NCI-H146 (cell line): ENCODE measurements at regions not wholly inside any gene's neighbourhood (a gene's known extent, or its start where the extent isn't known, plus 50 kb on each side); places are given as distances from the start of the nearest gene placed in this dataset.

Source experiments
- DNase-seq: peaks from one replicate; lab custom pipeline; 2025; lab: John Stamatoyannopoulos, UW

DNA sequence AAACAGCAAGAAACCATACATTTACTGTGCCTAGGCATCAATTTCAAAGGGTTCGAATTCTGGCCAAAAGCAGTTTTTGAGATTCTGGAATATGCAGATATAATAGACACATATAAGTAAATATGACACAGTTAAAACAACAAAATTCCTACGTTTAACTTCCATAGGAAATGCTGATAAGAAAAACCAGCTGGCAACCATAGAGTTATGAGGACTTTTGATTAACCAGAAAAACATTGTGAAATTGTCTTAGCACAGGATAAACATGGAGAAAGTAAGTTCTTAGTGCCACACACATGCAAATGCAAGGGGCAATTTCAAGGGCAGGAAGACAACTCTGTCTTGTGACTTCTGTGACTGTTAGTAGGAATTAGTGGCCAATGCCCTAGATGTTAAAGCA lies 702.1 kb downstream of the TNS3 start:
- no peak for DNase-seq

DNA sequence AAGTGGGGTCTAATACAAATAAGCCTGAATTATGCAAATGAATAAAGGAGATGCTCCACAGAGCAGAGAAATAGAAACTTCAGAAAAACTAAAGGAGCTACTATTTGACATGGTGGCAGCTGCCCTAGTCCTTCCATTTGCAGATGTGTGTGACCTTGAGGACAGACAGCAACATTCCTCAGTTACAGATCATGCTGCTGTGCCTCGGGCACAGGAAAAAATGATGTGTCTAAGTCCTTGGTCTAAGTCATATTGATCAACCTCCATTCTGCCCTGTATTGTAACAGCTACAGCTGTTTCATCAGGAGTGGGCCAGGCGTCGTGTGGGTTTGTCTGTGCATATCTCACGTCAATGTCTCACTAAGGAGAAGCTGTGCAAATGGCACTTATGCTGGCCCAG lies 710.4 kb downstream of the TNS3 start:
- no peak for DNase-seq

DNA sequence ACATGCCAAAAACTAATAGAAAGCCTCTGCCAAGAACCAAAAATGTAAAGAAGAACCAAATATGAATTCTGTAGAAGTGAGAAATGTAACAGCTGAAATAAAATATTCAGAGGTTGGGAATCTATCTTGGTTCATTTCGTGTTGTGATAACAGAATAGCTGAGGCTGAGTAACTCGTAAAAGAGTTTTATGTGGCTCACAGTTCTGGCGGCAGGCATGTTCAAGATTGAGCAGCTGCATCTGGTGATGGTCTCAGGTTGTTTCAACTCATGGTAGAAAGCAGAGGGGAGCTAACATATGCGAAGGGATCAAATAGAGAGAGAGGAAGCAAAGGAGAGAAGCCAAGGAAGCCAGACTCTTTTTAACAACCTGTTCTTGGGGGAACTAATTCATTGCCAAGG lies 717.2 kb downstream of the TNS3 start:
- DNase-seq = no peak

DNA sequence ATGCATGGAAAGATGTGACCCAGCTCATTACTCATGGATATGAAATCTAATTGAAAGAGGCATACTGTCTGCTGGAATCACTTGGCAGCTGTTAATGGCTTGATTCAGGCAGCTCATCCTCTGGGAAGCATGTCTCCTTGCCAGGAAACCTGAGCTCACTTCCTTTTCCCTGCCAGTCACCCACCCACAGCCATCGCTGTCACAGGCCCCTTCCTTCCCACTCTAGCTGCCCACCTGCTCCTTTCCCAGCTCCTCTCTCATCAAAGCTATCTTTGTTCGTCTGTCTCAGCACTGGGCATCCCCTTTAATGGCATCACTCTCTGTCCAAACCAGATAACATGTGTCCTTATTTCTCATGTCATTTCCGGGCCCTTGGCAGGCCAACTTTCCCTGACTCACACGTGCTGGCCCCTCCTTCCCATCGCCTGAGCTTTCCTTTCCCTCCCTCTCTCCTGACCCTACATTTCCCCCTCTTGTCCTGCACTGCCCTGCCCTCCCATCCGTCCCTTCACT lies 721.9 kb downstream of the TNS3 start:
- DNase-seq = no peak

DNA sequence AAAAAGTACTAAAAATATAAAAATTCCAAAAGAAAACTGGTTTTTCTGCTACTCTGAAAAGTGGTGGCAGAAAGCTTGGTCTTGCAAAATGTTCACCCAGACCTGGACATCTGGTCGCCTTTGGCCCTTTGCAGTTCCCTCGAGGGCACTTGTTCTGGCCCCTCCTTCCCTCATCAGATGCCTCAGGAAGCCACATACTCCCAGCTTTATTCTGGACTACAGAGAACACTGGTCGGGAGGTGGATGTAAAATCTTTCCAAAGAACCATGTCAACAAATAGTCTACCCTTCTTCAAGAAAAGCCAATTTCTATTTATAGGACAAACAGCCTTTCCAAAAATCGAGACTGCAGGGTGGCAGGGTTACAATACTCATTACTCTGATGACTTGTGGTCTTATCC lies 726.1 kb downstream of the TNS3 start:
- no peak for DNase-seq

DNA sequence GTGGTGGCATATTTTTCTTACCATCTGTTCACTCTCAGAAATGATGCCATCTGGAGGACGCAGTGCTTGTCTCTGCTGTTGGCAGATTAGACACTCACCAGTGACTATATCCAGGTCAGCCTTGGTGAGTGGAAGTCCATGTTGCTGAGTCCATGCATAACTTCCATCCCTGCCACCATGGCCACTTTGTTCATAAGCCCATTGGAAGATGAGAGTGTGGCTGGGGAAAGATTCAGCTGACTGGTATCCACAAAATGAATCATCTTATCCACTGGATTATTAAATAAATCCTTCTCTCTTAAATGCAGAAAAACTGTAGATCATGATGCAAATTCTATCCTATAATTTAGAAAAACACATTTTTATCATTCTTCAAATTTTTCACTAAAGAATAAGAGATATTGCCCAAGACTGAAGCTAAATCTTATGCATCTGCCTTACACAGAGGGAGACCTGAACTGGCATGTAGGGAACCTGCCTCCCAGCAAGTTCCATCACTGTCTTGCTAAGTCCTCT lies 726.9 kb downstream of the TNS3 start:
- DNase-seq = no peak

DNA sequence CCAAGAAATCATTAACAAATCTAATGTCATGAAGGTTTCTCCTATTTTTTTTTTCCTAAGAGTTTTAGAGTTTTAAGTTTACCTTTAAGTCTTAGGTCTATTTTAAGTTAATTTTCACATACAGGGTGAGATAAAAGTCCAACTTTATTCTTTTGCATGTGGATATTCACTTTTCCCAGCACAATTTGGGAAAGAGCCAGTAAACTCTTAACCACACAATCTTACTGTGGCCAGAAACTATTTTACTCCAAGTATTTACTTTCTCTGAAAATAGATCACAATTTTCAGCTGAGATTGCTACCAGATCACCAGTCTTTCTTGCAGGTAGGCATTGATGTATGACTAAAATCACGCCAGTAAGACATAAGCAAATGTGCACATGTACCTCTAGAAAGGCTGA lies 728.5 kb downstream of the TNS3 start:
- no peak for DNase-seq

DNA sequence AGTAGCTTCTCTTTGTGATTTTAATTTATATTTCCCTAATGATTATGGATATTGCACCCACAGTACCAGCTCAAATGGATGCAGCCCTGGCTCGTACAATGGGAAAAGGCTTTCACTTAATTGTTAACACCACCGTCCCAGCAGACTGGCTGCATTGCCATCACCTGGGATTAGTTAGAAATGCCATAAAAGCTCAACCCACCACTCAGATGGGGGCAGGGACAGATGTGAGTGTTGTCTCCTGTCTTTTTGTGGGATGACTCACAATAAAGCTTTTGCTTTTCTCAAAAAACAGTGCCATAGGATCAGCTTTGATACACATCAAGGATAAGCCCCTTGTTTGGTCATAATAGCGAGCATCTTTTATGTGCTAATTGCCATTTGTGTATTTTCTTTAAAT lies 729.1 kb downstream of the TNS3 start:
- no peak for DNase-seq

DNA sequence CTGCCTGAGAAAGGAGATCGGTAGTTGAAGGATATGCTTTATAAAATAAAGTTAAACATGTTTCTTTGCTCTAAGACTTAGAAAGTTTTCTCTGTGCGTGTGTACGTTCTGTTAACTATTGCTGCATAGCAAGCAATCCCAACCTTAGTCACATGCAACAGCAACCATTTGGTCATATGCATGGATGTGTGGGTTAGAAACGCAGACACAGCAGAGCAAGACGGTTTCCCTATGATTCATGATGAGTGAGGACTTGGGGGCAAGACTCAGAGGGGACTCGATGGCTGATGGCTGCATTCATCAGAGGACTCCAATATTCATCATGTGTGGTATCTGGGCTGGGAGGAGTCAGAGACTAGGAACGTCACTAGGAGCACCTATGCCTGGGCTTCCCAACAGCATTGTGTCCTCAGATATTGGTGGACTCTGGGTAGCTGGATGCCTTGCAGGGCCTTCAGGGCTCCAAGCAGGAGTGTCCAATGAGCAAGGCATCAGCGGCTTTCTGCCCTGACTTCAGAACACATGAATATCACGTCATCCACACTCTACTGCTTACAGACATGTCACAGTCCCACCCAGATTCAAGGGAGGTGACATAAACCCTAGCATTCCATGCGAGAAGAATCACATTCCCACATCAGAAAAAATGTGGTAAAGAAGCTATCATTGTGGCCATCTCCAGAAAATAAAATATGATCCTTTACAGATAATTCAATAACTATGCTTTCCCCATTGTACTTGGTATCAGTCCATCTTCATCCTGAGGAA lies 731.2 kb downstream of the TNS3 start:
- DNase-seq = no peak

DNA sequence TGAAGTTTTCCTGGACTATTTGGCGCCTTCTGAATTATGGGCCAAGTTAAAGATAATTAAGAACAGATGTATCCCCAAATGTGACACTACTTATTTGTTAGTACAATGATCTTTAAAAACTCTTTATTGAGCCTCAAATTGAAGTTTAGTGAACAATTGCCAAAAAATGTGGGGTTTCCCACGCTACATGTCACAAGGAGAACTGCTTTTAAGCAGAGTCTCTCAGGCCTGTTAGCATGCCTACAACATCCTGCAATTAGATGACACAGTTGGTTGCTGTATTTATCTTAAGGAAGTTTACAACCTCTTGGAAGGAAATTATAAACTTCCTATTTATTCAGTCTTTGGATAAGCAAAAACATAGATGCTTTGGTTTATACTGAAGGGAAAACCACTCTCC lies 733.0 kb downstream of the TNS3 start:
- DNase-seq = no peak

DNA sequence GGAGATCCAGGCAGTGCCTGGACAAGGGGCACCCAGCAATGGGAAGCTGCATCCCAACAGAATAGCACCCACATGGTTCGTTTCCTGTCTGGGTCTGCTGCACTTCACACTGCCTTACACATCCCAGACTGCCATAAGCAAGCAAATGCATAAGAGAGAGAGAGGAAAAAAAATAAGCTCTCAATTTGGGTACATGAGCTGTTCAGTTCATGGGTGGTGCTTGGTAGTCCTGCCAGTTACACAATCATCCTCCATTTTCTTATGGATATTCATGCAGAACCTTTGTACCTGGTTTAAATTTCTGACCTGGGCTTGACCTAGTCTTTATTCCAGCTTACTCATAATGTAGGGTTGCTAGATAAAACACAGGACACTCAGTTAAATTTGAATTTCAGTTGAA lies 733.6 kb downstream of the TNS3 start:
- DNase-seq = no peak

DNA sequence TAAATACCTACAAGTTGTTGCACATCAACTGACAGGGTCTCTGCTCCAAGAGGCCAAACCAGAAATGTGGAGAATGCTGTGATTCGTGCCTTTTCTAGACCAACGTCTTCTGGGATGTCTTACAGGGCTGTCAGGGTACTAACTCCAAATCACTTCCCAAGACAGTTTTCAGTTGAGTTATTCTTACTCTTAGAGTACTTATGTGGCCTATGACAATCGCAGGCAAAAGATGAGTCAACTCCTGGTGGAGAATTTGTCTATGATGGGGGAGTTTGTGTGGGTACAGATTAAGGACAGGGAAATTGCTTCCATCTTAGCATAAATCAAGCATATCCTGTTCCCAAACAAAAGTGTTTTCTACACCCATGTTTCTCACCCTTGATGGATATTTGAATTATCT lies 734.8 kb downstream of the TNS3 start:
- DNase-seq = no peak

DNA sequence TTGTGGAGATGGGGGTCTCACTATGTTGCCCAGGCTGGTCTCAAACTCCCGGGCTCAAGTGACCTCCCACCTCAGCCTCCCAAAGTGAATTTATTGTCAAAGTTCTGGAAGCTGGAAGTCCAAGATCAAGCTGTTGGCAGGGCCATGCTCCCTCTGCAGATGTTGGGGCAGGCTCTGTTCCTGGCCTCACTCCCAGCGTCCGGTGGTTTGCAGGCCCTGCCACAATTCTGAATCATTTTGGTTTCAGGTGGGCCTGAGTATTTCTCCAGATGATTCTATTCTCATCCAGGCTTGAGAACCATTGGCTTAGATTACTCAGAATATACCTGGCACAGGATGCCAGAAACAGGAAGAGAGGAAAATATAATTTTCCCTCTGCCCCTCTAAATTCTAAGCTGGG lies 737.4 kb downstream of the TNS3 start:
- no peak for DNase-seq

DNA sequence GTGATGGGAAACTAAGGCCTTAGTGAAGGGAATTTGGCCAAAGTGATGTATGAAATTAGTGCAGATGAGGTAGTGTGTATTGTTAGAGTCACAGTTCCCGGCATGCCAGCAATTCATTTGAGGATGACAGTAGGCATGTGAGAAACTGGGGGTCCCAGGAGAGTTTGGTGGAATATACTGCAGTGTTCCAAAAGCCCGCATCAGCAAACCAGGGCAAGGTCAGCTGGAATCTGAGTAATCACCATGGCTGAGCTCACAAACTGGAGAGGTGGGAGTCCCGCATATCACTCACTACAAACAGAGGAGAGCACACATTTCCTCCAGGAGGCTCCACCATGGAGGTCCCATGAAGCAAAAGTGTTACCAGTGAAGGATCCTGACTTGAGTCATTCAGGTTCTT lies 740.7 kb downstream of the TNS3 start:
- DNase-seq = no peak

DNA sequence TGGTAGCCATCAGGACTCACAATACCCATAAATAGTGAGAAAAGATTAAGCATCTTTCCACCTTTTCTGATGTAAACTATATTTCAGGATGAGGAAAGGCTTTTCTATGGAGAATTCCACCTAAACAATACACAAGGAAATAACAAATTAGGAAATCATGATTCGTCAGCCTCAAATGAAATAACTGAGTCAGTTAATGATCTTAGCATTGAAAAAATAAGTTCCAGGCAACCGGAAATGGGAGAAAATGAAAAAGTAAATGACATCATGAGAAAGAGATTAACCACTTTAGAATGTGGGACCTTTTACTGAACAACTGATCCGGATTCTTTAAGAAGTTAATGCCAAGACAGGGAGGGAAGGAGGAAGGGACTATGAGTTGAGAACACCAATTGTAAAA lies 742.3 kb downstream of the TNS3 start:
- no peak for DNase-seq

DNA sequence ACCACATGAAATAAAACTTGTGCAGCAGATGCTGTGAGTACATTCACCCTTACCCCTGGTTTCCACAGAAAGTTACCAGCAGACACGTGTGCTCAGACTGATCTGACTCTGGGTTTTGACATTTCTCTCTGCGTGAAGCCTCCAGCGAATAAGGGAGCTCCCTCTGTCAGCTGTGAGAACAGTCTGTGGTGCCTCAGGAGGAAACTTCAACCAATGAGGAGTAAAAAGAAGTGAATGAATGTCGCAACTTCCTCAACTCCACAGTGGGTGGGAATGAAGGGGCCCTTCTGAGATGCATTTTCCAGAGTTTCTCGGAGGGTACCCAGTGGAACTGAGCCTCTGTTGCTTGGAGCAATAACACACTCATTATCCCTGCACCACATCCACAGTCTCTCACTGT lies 743.4 kb downstream of the TNS3 start:
- DNase-seq = no peak

DNA sequence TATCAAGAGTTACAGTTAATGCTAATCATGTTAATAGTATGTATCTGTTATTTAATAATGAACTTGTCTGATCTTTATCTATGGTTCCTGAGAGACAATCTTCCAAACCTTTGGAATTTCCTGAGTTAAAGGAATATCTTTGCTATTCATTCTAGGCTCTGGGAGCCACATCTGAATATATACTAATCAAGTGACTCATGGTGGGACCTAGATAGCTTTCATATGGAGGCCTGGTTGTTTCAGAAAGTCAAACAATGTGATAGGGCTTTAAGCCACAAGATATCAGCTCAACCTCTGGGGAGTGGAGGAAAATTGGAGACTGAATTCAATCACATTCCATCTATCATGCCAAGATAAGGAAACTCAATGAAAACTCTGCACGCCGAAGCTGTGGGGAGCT lies 746.4 kb downstream of the TNS3 start:
- DNase-seq = no peak

DNA sequence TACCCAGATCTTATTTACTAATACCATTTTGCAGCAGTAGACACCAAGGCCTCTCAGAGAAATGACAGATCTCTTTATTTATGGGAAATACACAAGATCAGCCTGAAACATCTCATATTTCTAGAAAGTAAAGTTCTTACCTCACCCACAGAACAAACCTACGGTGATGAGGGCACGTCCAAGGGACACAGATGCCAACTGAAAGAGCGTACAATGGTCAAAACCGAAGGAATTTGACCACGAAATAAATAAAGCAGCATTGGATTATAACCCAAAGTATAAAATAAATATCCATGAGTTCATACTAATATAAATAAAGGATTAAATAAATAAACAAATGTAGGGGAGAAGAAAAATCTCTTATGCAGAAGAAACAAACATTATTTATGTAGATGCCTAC lies 747.0 kb downstream of the TNS3 start:
- DNase-seq = no peak

DNA sequence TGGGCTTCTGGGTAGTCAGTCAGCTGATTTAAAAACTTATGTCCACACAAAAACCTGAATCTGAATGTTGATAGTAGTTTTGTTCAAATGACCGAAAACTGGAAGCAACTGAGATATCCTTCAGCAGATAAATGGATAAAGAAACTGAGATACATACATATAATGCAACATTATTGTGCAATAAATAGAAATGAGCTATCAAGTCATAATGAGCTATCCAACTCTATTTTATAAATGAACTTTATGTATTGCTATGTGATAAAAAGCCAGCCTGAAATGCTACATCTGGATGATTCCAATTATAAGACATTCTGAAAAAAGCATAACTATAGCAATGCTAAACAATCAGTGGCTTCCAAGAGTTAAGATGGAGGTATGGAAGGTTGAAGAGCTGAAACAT lies 748.7 kb downstream of the TNS3 start:
- no peak for DNase-seq

DNA sequence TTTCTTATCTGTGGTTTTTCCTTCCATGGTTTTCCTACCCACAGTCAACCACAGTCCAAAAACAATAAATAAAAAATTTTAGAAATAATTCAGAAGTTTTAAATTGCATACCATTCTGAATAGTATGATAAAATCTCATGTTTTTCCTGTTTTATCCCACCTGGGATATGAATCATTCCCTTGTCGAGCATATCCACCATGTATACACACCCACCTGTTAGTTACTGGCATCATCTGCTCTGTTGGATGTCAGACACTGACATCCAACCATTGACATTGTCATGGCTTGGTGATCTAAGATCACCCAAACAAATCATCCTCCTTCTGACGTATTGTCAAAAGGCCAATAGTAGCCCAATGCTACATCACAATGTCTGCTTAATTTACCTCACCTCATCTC lies 749.8 kb downstream of the TNS3 start:
- DNase-seq = no peak

DNA sequence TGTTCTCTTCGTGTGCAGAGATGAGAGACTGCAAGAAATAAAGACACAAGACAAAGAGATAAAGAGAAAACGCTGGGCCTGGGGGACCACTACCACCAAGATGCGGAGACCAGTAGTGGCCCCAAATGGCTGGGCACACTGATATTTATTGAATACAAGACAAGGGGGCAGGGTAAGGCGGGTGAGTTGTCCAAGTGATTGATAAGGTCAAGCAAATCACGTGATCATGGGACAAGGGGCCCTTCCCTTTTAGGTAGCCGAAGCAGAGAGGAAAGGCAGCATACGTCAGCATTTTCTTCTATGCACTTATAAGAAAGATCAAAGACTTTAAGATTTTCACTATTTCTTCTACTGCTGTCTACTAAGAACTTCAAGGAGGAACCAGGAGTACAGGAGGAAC lies 762.1 kb downstream of the TNS3 start:
- no peak for DNase-seq

DNA sequence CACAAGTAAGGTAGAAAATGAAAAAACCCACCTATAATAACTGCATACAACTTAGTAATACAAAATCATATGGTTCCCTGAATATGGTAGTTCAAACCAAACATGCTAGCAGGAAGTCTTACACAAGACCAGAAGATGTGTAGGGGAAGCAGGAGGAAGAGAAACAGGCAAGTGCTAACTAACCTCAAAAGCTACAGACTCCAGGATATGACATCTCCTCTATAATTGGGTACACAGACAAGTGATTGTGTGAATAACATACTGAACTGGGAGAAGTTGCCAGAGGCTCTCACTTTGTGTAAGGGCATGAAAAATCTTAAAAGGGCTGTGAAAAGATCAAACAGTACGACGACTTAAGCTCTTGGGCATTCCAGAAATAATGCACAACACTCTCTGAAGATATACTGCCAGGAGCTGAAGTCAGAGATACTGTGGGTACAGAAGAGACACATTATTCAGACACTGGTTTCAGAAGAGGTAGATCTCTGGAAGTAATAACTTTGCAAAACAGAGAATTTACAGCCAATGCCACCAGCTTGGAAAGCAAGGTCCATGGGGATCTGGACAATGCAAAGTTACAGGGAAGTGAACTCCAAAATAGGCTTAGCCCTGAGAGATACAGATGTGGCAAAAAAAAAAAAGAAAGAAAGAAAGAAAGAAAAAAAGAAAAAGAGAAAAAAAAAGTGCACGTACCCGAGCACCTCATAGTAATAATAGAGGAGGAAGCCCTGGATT lies 767.2 kb downstream of the TNS3 start:
- DNase-seq = no peak

DNA sequence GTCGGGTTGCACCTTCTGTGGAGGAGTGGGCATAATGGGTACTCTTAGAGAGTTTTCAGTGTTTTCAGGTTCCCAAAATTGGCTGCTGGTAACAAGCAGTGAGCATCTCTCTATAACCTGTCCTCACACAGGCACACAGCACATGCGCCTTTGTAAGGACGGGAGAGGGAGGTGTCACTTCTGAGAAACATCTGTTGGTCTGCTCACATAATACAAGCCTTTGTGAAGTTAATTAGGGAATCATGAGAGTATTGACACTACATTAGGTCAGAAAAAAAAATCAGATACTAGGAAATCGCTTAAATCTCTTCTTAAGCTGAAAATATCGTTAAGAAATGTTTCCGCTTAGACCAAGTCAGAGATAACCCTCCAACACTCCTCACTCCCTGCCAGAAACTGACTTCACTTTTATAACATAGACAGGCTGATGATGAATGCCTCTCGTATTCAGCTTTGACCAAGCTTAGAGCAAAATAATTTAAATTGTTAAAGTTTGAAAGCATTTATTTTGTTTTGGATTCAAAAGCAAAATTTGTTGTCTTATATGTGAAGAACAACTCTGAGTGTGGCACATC lies 769.7 kb downstream of the TNS3 start:
- DNase-seq = no peak
